SH-SY5Y (cell line): ENCODE measurements at regions not wholly inside any gene's neighbourhood (a gene's known extent, or its start where the extent isn't known, plus 50 kb on each side); places are given as distances from the start of the nearest gene placed in this dataset.

Experiments used
- GATA2 ChIP-seq: IDR thresholded peaks from 2 replicates; pipeline ENCODE4 v1.6.1; 2011; ENCODE audit warnings: mild to moderate bottlenecking, low read depth, low read length
- GATA3 ChIP-seq: IDR thresholded peaks from 2 replicates; pipeline ENCODE4 v1.6.1; 2011; ENCODE audit warnings: low read depth, mild to moderate bottlenecking, low read length, moderate library complexity

- TF ChIP-seq GATA2 (no peak), GATA3 (no peak)
Measured at GRCh38 chr2:208654056-208654455, 247.5 kb downstream of the PTH2R start.
